VCaP (cell line): ENCODE measurements at regions not wholly inside any gene's neighbourhood (a gene's known extent, or its start where the extent isn't known, plus 50 kb on each side); places are given as distances from the start of the nearest gene placed in this dataset.

Experiments
- H3K27ac ChIP-seq: fragments of 450-650 bp; 2 replicates; pipeline ENCODE4 v1.5.1; 2017
- CTCF ChIP-seq: fragments of 450-650 bp; conservative IDR thresholded peaks from 2 replicates; pipeline ENCODE4 v1.5.1; 2017; ENCODE audit warnings: mild to moderate bottlenecking, moderate library complexity

- no peak for TF ChIP-seq CTCF
- no peak overlapping the region for H3K27ac ChIP-seq
Observed at GRCh38 chr7:93004906-93005305, 112.9 kb downstream of the SAMD9 start.

GRCh38 chr7:92997719-92998118 is 120.1 kb downstream of the SAMD9 start:
- no peak for TF ChIP-seq CTCF
- H3K27ac ChIP-seq, result no peak overlapping the region

GRCh38 chr7:92997152-92997551 is 120.6 kb downstream of the SAMD9 start:
- no peak overlapping the region for H3K27ac ChIP-seq
- TF ChIP-seq CTCF, result no peak

GRCh38 chr7:92994901-92995300 is 122.9 kb downstream of the SAMD9 start:
- no peak for TF ChIP-seq CTCF
- H3K27ac ChIP-seq, result no peak overlapping the region

- no peak for TF ChIP-seq CTCF
Observed at GRCh38 chr7:92992932-92993331, 124.8 kb downstream of the SAMD9 start.

GRCh38 chr7:92992483-92992882 is 125.3 kb downstream of the SAMD9 start:
- H3K27ac ChIP-seq, result no peak overlapping the region; the same call in 1 of the 2 replicates
- TF ChIP-seq CTCF, result no peak

More at GRCh38 chr7:92992932-92993331, 124.8 kb downstream of the SAMD9 start:
- no peak overlapping the region; the same call in 1 of the 2 replicates for H3K27ac ChIP-seq

GRCh38 chr7:92991190-92991589 is 126.6 kb downstream of the SAMD9 start:
- TF ChIP-seq CTCF, result no peak
- H3K27ac ChIP-seq, result no peak overlapping the region
